SK-N-SH (cell line): ENCODE measurements at regions not wholly inside any gene's neighbourhood (a gene's known extent, or its start where the extent isn't known, plus 50 kb on each side); places are given as distances from the start of the nearest gene placed in this dataset.
"Not testable (repeated sequence)": the region's sequence is repeated elsewhere in the genome, so short reads cannot be mapped to it uniquely, and the experiment has no call there.

Source experiments
- CTCF ChIA-PET: fragments of 300-600, 350-600 bp; formaldehyde crosslinking; extraction: SDS; loops from one replicate; lab custom pipeline; 2021; lab: Yijun Ruan, JAX
- POLR2A ChIA-PET: fragments of 350-600 bp; sonication (Branson Sonifier 250); formaldehyde crosslinking; extraction: SDS; loops from one replicate; lab custom pipeline; 2020; ENCODE audit warnings: antibody characterized with exemption, inconsistent platforms; lab: Yijun Ruan, JAX
- DNase-seq: peaks from one replicate; pipeline ENCODE4 v3.0.0; 2012
- H2AFZ ChIP-seq: fragments of 200-600 bp; sonication (generic); 2 replicates; pipeline ENCODE4 v1.8.1; 2016; ENCODE audit warnings: antibody characterized with exemption, mild to moderate bottlenecking, low read depth
- H3F3A ChIP-seq: fragments of 200-600 bp; sonication (generic); replicated peaks from 2 replicates; pipeline ENCODE3; 2016; ENCODE audit warnings: antibody characterized with exemption, mild to moderate bottlenecking; ENCODE audit not compliant: insufficient read depth
- H3K27ac ChIP-seq, 2 experiments: fragments of 200-500 bp in 1 of 2; fragments of 200-600 bp in 1 of 2; sonication (Bioruptor generic) in 1 of 2; sonication (generic), shearing (Covaris generic) in 1 of 2; 2 replicates each; pipeline versions ENCODE4 v1.5.1 to v1.6.1; 2014 to 2016; ENCODE audit warnings: low read depth in 2 of 2, inconsistent platforms in 1 of 2, low read length in 1 of 2, mild to moderate bottlenecking in 1 of 2, mixed read lengths in 1 of 2
- H3K27me3 ChIP-seq: fragments of 200-600 bp; sonication (generic), shearing (Covaris generic); 2 replicates; pipeline ENCODE4 v1.6.1; 2016; ENCODE audit warnings: mixed run types; ENCODE audit not compliant: insufficient read depth
- H3K36me3 ChIP-seq, 2 experiments: fragments of 200-500 bp in 1 of 2; fragments of 200-600 bp in 1 of 2; sonication (Bioruptor generic) in 1 of 2; sonication (generic) in 1 of 2; replicated peaks in 1 of 2; 2 replicates each; pipeline versions ENCODE3 to v1.5.1; 2014 to 2016; ENCODE audit warnings: low read length in 1 of 2, mild to moderate bottlenecking in 1 of 2; ENCODE audit not compliant: insufficient read depth in 2 of 2, control insufficient read depth in 1 of 2
- H3K4me1 ChIP-seq, 2 experiments: fragments of 200-500 bp in 1 of 2; fragments of 200-600 bp in 1 of 2; sonication (Bioruptor generic) in 1 of 2; sonication (generic), shearing (Covaris generic) in 1 of 2; 2 replicates each; pipeline versions ENCODE4 v1.5.1 to v1.6.1; 2014 to 2016; ENCODE audit warnings: low read depth in 1 of 2, low read length in 1 of 2, mixed run types in 1 of 2; ENCODE audit not compliant: insufficient read depth in 2 of 2, control insufficient read depth in 1 of 2
- H3K4me2 ChIP-seq: fragments of 200-600 bp; sonication (generic), shearing (Covaris generic); 2 replicates; pipeline ENCODE4 v1.6.1; 2017; ENCODE audit warnings: mixed run types
- H3K4me3 ChIP-seq, 2 experiments: fragments of 200-500 bp in 1 of 2; fragments of 200-600 bp in 1 of 2; sonication (Bioruptor generic) in 1 of 2; sonication (generic), shearing (Covaris generic) in 1 of 2; 2 replicates each; pipeline versions ENCODE4 v1.5.1 to v1.8.1; 2014 to 2016; ENCODE audit warnings: low read depth in 2 of 2, inconsistent platforms in 1 of 2, low read length in 1 of 2, mild to moderate bottlenecking in 1 of 2, mixed read lengths in 1 of 2, moderate library complexity in 1 of 2
- H3K79me2 ChIP-seq: fragments of 200-600 bp; sonication (generic); 2 replicates; pipeline ENCODE4 v1.8.1; 2017; ENCODE audit warnings: mild to moderate bottlenecking; ENCODE audit not compliant: insufficient read depth
- H3K9ac ChIP-seq: fragments of 200-600 bp; sonication (generic); 2 replicates; pipeline ENCODE4 v1.6.1; 2017; ENCODE audit warnings: mixed run types
- H3K9me2 ChIP-seq: fragments of 200-600 bp; sonication (generic); 2 replicates; pipeline ENCODE4 v1.6.1; 2017; ENCODE audit warnings: mixed run types
- H3K9me3 ChIP-seq: fragments of 200-600 bp; sonication (generic); 2 replicates; pipeline ENCODE4 v1.6.1; 2017; ENCODE audit warnings: mixed run types, mild to moderate bottlenecking, moderate library complexity
- H4K20me1 ChIP-seq: fragments of 200-600 bp; sonication (generic); 2 replicates; pipeline ENCODE4 v1.6.1; 2017; ENCODE audit warnings: mild to moderate bottlenecking, mixed run types; ENCODE audit not compliant: insufficient read depth
- CTCF ChIP-seq: fragments of 200-600 bp; sonication (generic); IDR thresholded peaks from 2 replicates; pipeline ENCODE4 v1.6.1; 2017; ENCODE audit warnings: antibody characterized with exemption, mild to moderate bottlenecking, moderate library complexity
- EZH2phosphoT487 ChIP-seq: fragments of 200-600 bp; sonication (generic); IDR thresholded peaks from 2 replicates; pipeline ENCODE4 v1.6.1; 2017; ENCODE audit warnings: low read depth, mixed run types, mild to moderate bottlenecking, antibody characterized with exemption, moderate library complexity, borderline replicate concordance
- FOSL2 ChIP-seq: IDR thresholded peaks from 2 replicates; pipeline ENCODE4 v1.4.0; 2012; ENCODE audit warnings: low read depth, mild to moderate bottlenecking, moderate library complexity, borderline replicate concordance
- FOXM1 ChIP-seq: IDR thresholded peaks from 2 replicates; pipeline ENCODE4 v1.4.0; 2012; ENCODE audit warnings: low read depth, mild to moderate bottlenecking
- MAX ChIP-seq: IDR thresholded peaks from 2 replicates; pipeline ENCODE4 v1.4.0; 2012; ENCODE audit warnings: low read depth
- MEF2A ChIP-seq: IDR thresholded peaks from 2 replicates; pipeline ENCODE4 v1.4.0; 2012; ENCODE audit warnings: low read depth, borderline replicate concordance
- NFIC ChIP-seq: IDR thresholded peaks from 2 replicates; pipeline ENCODE4 v1.4.0; 2012; ENCODE audit warnings: borderline replicate concordance
- NRF1 ChIP-seq: IDR thresholded peaks from 2 replicates; pipeline ENCODE4 v1.6.1; 2012; ENCODE audit warnings: low read depth, mild to moderate bottlenecking, low read length
- RAD21 ChIP-seq: IDR thresholded peaks from 2 replicates; pipeline ENCODE4 v1.6.1; 2012; ENCODE audit warnings: mild to moderate bottlenecking, low read length
- SIN3A ChIP-seq: IDR thresholded peaks from 2 replicates; pipeline ENCODE4 v1.6.1; 2012; ENCODE audit warnings: low read depth, mild to moderate bottlenecking, low read length, moderate library complexity, borderline replicate concordance
- SMC3 ChIP-seq: IDR thresholded peaks from 2 replicates; pipeline ENCODE4 v1.6.1; 2012; ENCODE audit warnings: low read depth, low read length, improper control_type of control experiment
- TAF1 ChIP-seq: IDR thresholded peaks from 2 replicates; pipeline ENCODE4 v1.6.1; 2012; ENCODE audit warnings: low read depth, mild to moderate bottlenecking, low read length, moderate library complexity, borderline replicate concordance
- TCF12 ChIP-seq: IDR thresholded peaks from 2 replicates; pipeline ENCODE4 v1.4.0; 2012
- USF1 ChIP-seq: IDR thresholded peaks from 2 replicates; pipeline ENCODE4 v1.4.0; 2012; ENCODE audit warnings: low read depth, borderline replicate concordance
- USF2 ChIP-seq: fragments of 150-350 bp; IDR thresholded peaks from 2 replicates; pipeline ENCODE4 v1.6.1; 2017; ENCODE audit warnings: antibody characterized with exemption, low read length, low read depth, borderline replicate concordance
- YY1 ChIP-seq: IDR thresholded peaks from 2 replicates; pipeline ENCODE4 v1.4.0; 2012; ENCODE audit warnings: low read depth, mild to moderate bottlenecking
- WGBS: methylation state at CpG from one replicate; pipeline ENCODE4 v1.1.6; 2017; ENCODE audit warnings: low lambda C conversion rate; 5-methylcytosine and 5-hydroxymethylcytosine counted together

GRCh38 chr18:66235206-66235605 lies 368.7 kb downstream of the CDH19 start:
- Histone ChIP-seq H3K4me3 (no peak overlapping the region), H3K79me2 (no peaks in the 10 kb centered on the region), H3K27me3 (no peaks in the 10 kb centered on the region), H2AFZ (no peak overlapping the region), H4K20me1 (no peaks in the 10 kb centered on the region), H3K4me2 (no peak overlapping the region), H3K27ac (no peak overlapping the region), H3K9me3 (no peaks in the 10 kb centered on the region), H3K4me1 (no peaks in the 10 kb centered on the region), H3K9ac (no peak overlapping the region), H3F3A (no peaks in the 10 kb centered on the region), H3K36me3 (no peaks in the 10 kb centered on the region), H3K9me2 (no peaks in the 10 kb centered on the region)
- ChIA-PET CTCF (no interaction called here), POLR2A (no interaction called here)
- no peak for DNase-seq
- 0% methylated on average over 2 of the region's 2 CpGs for WGBS
- TF ChIP-seq TAF1 (no peak), RAD21 (no peak), TCF12 (no peak), YY1 (no peak), USF2 (no peak), FOSL2 (no peak), SIN3A (no peak), SMC3 (no peak), CTCF (no peak)

- Histone ChIP-seq H3K9me2 (no peaks in the 10 kb centered on the region), H3K9me3 (no peaks in the 10 kb centered on the region), H2AFZ (no peak overlapping the region), H3K9ac (no peak overlapping the region), H3K36me3 (no peaks in the 10 kb centered on the region), H3K27ac (no peak overlapping the region)
- DNase-seq = no peak
- no peak for TF ChIP-seq FOXM1
- no peak for TF ChIP-seq CTCF
- TF ChIP-seq EZH2phosphoT487 = no peak
- no peak for TF ChIP-seq NFIC
- no peak for TF ChIP-seq NRF1
- no peak for TF ChIP-seq MAX
- no peak for TF ChIP-seq USF1
- no peak for TF ChIP-seq MEF2A
- TF ChIP-seq, all 33 proteins: peak for 0
- Histone ChIP-seq H3K27me3 (no peaks in the 10 kb centered on the region), H3F3A (no peaks in the 10 kb centered on the region), H4K20me1 (no peaks in the 10 kb centered on the region), H3K4me1 (no peaks in the 10 kb centered on the region), H3K4me2 (no peak overlapping the region), H3K4me3 (no peak overlapping the region), H3K79me2 (no peaks in the 10 kb centered on the region)
- ChIA-PET POLR2A (no interaction called here), CTCF (no interaction called here)
- WGBS = 0% methylated on average over 2 of the region's 2 CpGs
These were observed 377.1 kb downstream of the CDH19 start for GRCh38 chr18:66226782-66227181.

- H3F3A ChIP-seq, H3K27me3 ChIP-seq, H4K20me1 ChIP-seq, H3K4me1 ChIP-seq, H3K4me2 ChIP-seq, H3K36me3 ChIP-seq, POLR2A ChIA-PET, H2AFZ ChIP-seq, DNase-seq, H3K79me2 ChIP-seq, H3K9me3 ChIP-seq, H3K4me3 ChIP-seq, H3K9ac ChIP-seq, H3K27ac ChIP-seq, H3K9me2 ChIP-seq: not testable (repeated sequence)
- WGBS = 37% methylated on average over 7 of the region's 12 CpGs
- CTCF ChIA-PET = interaction anchor here (0.8 kb wide), 1 partner anchor 21 kb away, joined by 4 read pairs; no protein-coding TSS in a partner anchor
These were observed 380.6 kb downstream of the CDH19 start for GRCh38 chr18:66223317-66223716.
